ENCODE measurements at regions not wholly inside any gene's neighbourhood (a gene's known extent, or its start where the extent isn't known, plus 50 kb on each side); places are given as distances from the start of the nearest gene placed in this dataset.

DNA sequence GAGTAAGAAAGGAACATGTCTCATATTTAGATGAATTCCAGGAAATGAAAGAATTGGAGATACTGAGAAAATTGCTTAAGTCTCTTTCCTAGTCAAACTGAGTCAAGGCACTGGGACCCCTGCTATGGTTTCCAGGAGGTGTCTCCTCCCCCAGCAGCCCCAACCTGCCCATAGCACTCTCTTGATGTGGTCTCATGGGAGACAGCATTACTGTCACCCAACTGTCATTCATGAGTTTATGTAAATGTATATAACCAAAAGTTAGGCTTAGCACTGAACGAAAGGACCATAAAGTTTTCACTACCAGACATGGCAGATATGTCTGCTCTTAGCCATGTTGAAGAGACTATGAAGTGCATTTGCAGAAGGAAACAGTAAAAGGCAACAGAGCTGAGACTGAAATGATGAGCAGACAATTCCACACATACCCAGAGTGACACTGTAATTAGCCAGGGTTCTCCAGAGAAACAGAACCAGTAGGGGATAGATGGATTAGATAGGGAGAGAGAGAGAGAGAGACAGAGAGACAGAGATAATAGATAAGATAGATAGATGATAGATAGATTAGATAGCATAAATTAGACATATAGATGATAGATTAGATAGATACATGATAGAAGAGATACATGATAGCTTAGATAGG, 328.1 kb downstream of the BRD1 start:
- Histone ChIP-seq H3K4me1 (no peaks in the 10 kb centered on the region), H3K9me3 (no peaks in the 10 kb centered on the region), H3K27ac (no peak overlapping the region), H3K27me3 (no peaks in the 10 kb centered on the region), H3K4me3 (no peak overlapping the region), H3K36me3 (no peaks in the 10 kb centered on the region)
- DNase-seq, result no peak
- intact Hi-C loops (cut with DNase I), result no loop called here
- 57 to 78% methylated on average over 1 of the region's 1 CpG for WGBS, 2 donors
- TF ChIP-seq, protein P1, sequence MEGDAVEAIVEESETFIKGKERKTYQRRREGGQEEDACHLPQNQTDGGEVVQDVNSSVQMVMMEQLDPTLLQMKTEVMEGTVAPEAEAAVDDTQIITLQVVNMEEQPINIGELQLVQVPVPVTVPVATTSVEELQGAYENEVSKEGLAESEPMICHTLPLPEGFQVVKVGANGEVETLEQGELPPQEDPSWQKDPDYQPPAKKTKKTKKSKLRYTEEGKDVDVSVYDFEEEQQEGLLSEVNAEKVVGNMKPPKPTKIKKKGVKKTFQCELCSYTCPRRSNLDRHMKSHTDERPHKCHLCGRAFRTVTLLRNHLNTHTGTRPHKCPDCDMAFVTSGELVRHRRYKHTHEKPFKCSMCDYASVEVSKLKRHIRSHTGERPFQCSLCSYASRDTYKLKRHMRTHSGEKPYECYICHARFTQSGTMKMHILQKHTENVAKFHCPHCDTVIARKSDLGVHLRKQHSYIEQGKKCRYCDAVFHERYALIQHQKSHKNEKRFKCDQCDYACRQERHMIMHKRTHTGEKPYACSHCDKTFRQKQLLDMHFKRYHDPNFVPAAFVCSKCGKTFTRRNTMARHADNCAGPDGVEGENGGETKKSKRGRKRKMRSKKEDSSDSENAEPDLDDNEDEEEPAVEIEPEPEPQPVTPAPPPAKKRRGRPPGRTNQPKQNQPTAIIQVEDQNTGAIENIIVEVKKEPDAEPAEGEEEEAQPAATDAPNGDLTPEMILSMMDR (IDR thresholded peaks at IDR 0.05), result no peak
- TF ChIP-seq POLR2A (IDR thresholded peaks at IDR 0.05), result no peak

DNA sequence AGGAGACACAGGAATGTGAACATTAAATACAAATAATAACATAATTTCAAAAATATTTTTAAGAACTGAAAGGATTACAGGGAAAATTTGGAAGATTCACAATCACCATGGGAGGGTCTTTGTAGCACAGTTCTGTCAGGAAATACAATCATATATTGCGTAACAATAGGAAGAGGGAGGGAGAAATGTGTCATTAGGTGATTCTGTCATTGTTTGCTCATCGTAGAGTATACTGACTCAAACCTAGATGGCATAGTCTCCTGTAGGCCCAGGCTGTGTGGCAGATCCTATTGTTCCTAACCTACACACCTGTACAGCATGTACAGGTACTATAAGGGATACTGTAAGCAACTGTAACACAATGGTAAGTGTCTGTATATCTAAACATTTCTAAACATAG, 330.4 kb downstream of the BRD1 start:
- Histone ChIP-seq H3K9me3 (no peaks in the 10 kb centered on the region), H3K27ac (no peak overlapping the region), H3K36me3 (no peaks in the 10 kb centered on the region), H3K27me3 (no peaks in the 10 kb centered on the region), H3K4me3 (no peak overlapping the region), H3K4me1 (no peaks in the 10 kb centered on the region)
- intact Hi-C loops (cut with DNase I), result no loop called here
- 45 to 70% methylated on average over 2 of the region's 2 CpGs for WGBS, 2 donors
- no peak for DNase-seq
- no peak for TF ChIP-seq POLR2A (IDR thresholded peaks at IDR 0.05)
- TF ChIP-seq, protein P1 (IDR thresholded peaks at IDR 0.05), result no peak

DNA sequence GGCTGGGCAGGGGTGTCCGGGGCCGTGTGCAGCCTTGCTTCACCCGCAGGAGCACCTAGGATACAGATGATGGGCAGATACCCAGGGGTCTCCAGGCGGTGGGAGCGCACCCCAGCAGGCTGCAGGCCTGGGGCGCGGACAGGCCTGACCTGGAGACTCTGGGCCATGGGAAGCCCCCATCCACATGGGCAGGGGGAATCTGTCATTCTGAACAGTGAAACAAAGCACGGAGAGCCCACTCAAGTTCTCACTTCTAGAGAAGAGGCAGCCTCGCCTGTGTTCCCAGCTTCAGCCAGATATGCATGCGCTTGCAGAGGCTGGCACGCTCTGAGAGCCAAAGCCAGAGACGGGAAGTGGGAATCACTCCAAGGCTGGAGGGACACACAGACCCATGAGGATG, 333.1 kb downstream of the BRD1 start:
- Histone ChIP-seq H3K9me3 (no peaks in the 10 kb centered on the region), H3K4me1 (no peaks in the 10 kb centered on the region), H3K27ac (no peak overlapping the region), H3K27me3 (peaks cover 0 to 3% (median 0%) of the 10 kb centered on the region in 4 donors), H3K4me3 (no peak overlapping the region), H3K36me3 (no peaks in the 10 kb centered on the region)
- no peak for DNase-seq
- 87% methylated on average over 5 of the region's 12 CpGs; no CpG with 5 or more reads in 1 of the 2 donors for WGBS, 2 donors
- TF ChIP-seq, protein P1 (IDR thresholded peaks at IDR 0.05), result no peak
- TF ChIP-seq POLR2A (IDR thresholded peaks at IDR 0.05), result no peak
- intact Hi-C loops (cut with DNase I), result no loop called here

DNA sequence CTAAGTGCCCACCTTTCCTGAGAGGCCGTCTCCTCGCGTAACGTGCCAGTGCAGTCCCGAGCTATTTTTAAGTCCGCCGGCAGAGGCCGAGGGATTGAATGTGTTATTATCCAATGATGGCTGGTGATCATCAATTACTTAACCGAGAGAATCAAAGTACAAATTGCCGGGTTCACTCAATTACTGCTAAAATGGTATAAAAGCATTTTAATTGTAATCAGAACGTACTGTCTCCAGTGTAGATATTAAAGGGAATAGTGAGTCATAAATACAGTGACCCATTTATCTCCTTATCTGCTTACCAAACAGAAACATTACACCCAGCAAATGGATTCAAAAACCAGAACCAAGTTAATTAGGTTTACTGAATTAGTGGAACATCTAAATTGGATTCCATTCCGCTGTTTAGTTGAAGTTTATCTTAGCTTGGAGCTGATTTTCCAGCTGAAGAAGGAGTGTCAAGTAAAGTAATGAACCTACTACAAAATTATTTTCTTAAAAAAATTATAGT, 334.9 kb downstream of the BRD1 start:
- 87 to 92% methylated on average over 12 of the region's 12 CpGs for WGBS, 2 donors
- intact Hi-C loops (cut with DNase I), result no loop called here
- Histone ChIP-seq H3K36me3 (no peaks in the 10 kb centered on the region), H3K9me3 (no peaks in the 10 kb centered on the region), H3K4me3 (no peak overlapping the region), H3K4me1 (no peaks in the 10 kb centered on the region), H3K27me3 (peaks cover 0 to 5% (median 0%) of the 10 kb centered on the region in 4 donors), H3K27ac (no peak overlapping the region)
- no peak for DNase-seq
- TF ChIP-seq POLR2A (IDR thresholded peaks at IDR 0.05), result no peak
- TF ChIP-seq, protein P1 (IDR thresholded peaks at IDR 0.05), result no peak

DNA sequence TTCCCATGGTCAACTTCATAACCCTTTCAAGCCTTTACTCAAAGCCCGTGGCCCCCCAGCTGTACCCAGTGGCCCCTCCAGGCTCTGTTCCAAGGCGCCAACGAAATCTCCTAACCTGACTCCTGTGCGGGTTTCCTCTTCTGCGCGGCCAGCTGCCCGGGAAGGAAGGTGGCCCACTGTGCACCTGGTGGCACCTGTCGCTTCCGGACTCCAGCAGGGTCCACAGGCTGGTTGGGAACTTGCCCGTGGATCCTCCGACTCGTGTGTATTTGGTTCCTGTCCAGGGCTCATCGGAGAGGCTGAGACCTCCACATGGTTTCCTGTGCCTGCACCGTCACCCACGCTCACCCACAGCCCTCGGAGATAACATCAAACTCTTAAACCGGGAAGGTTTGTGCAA, 335.4 kb downstream of the BRD1 start:
- Histone ChIP-seq H3K4me3 (no peak overlapping the region), H3K36me3 (no peaks in the 10 kb centered on the region), H3K4me1 (no peaks in the 10 kb centered on the region), H3K9me3 (no peaks in the 10 kb centered on the region), H3K27me3 (peaks cover 0 to 5% (median 0%) of the 10 kb centered on the region in 4 donors), H3K27ac (no peak overlapping the region)
- no peak for TF ChIP-seq POLR2A (IDR thresholded peaks at IDR 0.05)
- TF ChIP-seq, protein P1 (IDR thresholded peaks at IDR 0.05), result no peak
- 88 to 91% methylated on average over 9 to 17 of the region's 17 CpGs for WGBS, 2 donors
- DNase-seq, result no peak
- intact Hi-C loops (cut with DNase I), result no loop called here

Data from esophagus squamous epithelium (tissue), 5 donors.